NCI-H2227 (cell line): ENCODE measurements at regions not wholly inside any gene's neighbourhood (a gene's known extent, or its start where the extent isn't known, plus 50 kb on each side); places are given as distances from the start of the nearest gene placed in this dataset.
"Not testable (repeated sequence)": the region's sequence is repeated elsewhere in the genome, so short reads cannot be mapped to it uniquely, and the experiment has no call there.

Source experiments
- DNase-seq: peaks from one replicate; lab custom pipeline; 2025; ENCODE audit not compliant: unreplicated experiment; lab: John Stamatoyannopoulos, UW

- no peak for DNase-seq
These were observed 894.1 kb upstream of the API5 start for GRCh38 chr11:42417691-42418090.

GRCh38 chr11:42422090-42422489, 889.7 kb upstream of the API5 start:
- no peak for DNase-seq

GRCh38 chr11:42434911-42435310, 876.9 kb upstream of the API5 start:
- not testable (repeated sequence) for DNase-seq

GRCh38 chr11:42444406-42444805, 867.4 kb upstream of the API5 start:
- DNase-seq = no peak

GRCh38 chr11:42462558-42463310, 849.1 kb upstream of the API5 start:
- DNase-seq = no peak

- no peak for DNase-seq
These were observed 846.2 kb upstream of the API5 start for GRCh38 chr11:42465623-42466022.

GRCh38 chr11:42473106-42473505, 838.7 kb upstream of the API5 start:
- no peak for DNase-seq

- no peak for DNase-seq
These were observed 829.0 kb upstream of the API5 start for GRCh38 chr11:42482822-42483221.

GRCh38 chr11:42490506-42490905, 821.3 kb upstream of the API5 start:
- no peak for DNase-seq

GRCh38 chr11:42494459-42494858, 817.3 kb upstream of the API5 start:
- no peak for DNase-seq

GRCh38 chr11:42498971-42499370, 812.8 kb upstream of the API5 start:
- no peak for DNase-seq

- no peak for DNase-seq
These were observed 809.6 kb upstream of the API5 start for GRCh38 chr11:42502151-42502550.

- no peak for DNase-seq
These were observed 789.8 kb upstream of the API5 start for GRCh38 chr11:42521994-42522393.

- DNase-seq = no peak
These were observed 787.1 kb upstream of the API5 start for GRCh38 chr11:42524534-42525227.

GRCh38 chr11:42526426-42526825, 785.4 kb upstream of the API5 start:
- DNase-seq = no peak

GRCh38 chr11:42528471-42528870, 783.3 kb upstream of the API5 start:
- DNase-seq = no peak

- no peak for DNase-seq
These were observed 782.9 kb upstream of the API5 start for GRCh38 chr11:42528911-42529310.

- no peak for DNase-seq
These were observed 775.0 kb upstream of the API5 start for GRCh38 chr11:42536611-42537360.

GRCh38 chr11:42542336-42542735, 769.5 kb upstream of the API5 start:
- DNase-seq = no peak

- no peak for DNase-seq
These were observed 767.9 kb upstream of the API5 start for GRCh38 chr11:42543844-42544419.

- no peak for DNase-seq
These were observed 767.1 kb upstream of the API5 start for GRCh38 chr11:42544726-42545125.

- no peak for DNase-seq
These were observed 765.8 kb upstream of the API5 start for GRCh38 chr11:42545954-42546353.
